RWPE1 (cell line): ENCODE measurements at regions not wholly inside any gene's neighbourhood (a gene's known extent, or its start where the extent isn't known, plus 50 kb on each side); places are given as distances from the start of the nearest gene placed in this dataset.

ENCODE experiments used
- CTCF ChIA-PET: fragments of 350-600 bp; sonication (Branson Sonifier 250); formaldehyde crosslinking; extraction: SDS; loops from one replicate; lab custom pipeline; 2021; lab: Yijun Ruan, JAX
- POLR2A ChIA-PET: fragments of 400-600 bp; formaldehyde crosslinking; extraction: SDS; loops from one replicate; lab custom pipeline; 2020; ENCODE audit warnings: antibody characterized with exemption; ENCODE audit not compliant: low non-redundant PET; lab: Yijun Ruan, JAX
- DNase-seq: peaks from one replicate; pipeline ENCODE4 v3.0.0; 2012; ENCODE audit warnings: low spot score
- H3K27ac ChIP-seq: fragments of 450-650 bp; 2 replicates; pipeline ENCODE4 v1.5.1; 2017
- CTCF ChIP-seq: fragments of 450-650 bp; conservative IDR thresholded peaks from 2 replicates; pipeline ENCODE4 v1.5.1; 2017; ENCODE audit warnings: low read depth, mild to moderate bottlenecking

GRCh38 chr2:139296672-139297209 lies 516.6 kb upstream of the NXPH2 start:
- CTCF ChIA-PET = no interaction called here
- no peak for TF ChIP-seq CTCF
- DNase-seq = peak; percentile 6
- no peak overlapping the region for H3K27ac ChIP-seq
- POLR2A ChIA-PET = no interaction called here

- no peak for DNase-seq
- TF ChIP-seq CTCF = no peak
- ChIA-PET POLR2A (no interaction called here), CTCF (interaction anchor here (0.6 kb wide), 1 partner anchor 110 kb away, joined by 4 read pairs; no protein-coding TSS in a partner anchor)
- no peak overlapping the region for H3K27ac ChIP-seq
These were observed 513.9 kb upstream of the NXPH2 start for GRCh38 chr2:139293992-139294548.

- no peak for TF ChIP-seq CTCF
- ChIA-PET CTCF (no interaction called here), POLR2A (no interaction called here)
- no peak for DNase-seq
- H3K27ac ChIP-seq = no peak overlapping the region
These were observed 500.9 kb upstream of the NXPH2 start for GRCh38 chr2:139281124-139281523.

- POLR2A ChIA-PET = no interaction called here
- DNase-seq = no peak
- no peak overlapping the region for H3K27ac ChIP-seq
- no peak for TF ChIP-seq CTCF
- CTCF ChIA-PET = no interaction called here
These were observed 491.7 kb upstream of the NXPH2 start for GRCh38 chr2:139271879-139272278.

- POLR2A ChIA-PET = no interaction called here
- DNase-seq = no peak
- TF ChIP-seq CTCF = no peak
- no peak overlapping the region for H3K27ac ChIP-seq
- CTCF ChIA-PET = no interaction called here
These were observed 491.0 kb upstream of the NXPH2 start for GRCh38 chr2:139271149-139271548.

- DNase-seq = no peak
- CTCF ChIA-PET = no interaction called here
- POLR2A ChIA-PET = no interaction called here
- no peak overlapping the region for H3K27ac ChIP-seq
- TF ChIP-seq CTCF = no peak
These were observed 479.9 kb upstream of the NXPH2 start for GRCh38 chr2:139260052-139260430.
